ENCODE measurements at regions not wholly inside any gene's neighbourhood (a gene's known extent, or its start where the extent isn't known, plus 50 kb on each side); places are given as distances from the start of the nearest gene placed in this dataset.

GRCh38 chr20:22384978-22385377 is 199.4 kb downstream of the FOXA2 start:
- TF ChIP-seq POLR2A (IDR thresholded peaks at IDR 0.05; ENCODE audit: low read length) (no peak), GATA1 (IDR thresholded peaks at IDR 0.05; ENCODE audit: low read depth, low read length) (no peak)

All from erythroblast (primary cell).